OCI-LY1 (cell line): ENCODE measurements at regions not wholly inside any gene's neighbourhood (a gene's known extent, or its start where the extent isn't known, plus 50 kb on each side); places are given as distances from the start of the nearest gene placed in this dataset.

ENCODE experiments used
- H2AFZ ChIP-seq: fragments of 200-600 bp; sonication (generic), shearing (Covaris generic); 2 replicates; pipeline ENCODE4 v1.6.0; 2014; ENCODE audit warnings: antibody characterized with exemption, mild to moderate bottlenecking, low read length
- H3F3A ChIP-seq: fragments of 200-600 bp; sonication (generic), shearing (Covaris generic); 2 replicates; pipeline ENCODE4 v1.6.0; 2014; ENCODE audit warnings: mild to moderate bottlenecking, antibody characterized with exemption, low read length, moderate library complexity; ENCODE audit not compliant: insufficient read depth
- H3K27ac ChIP-seq: fragments of 200-600 bp; sonication (generic); 2 replicates; pipeline ENCODE4 v1.5.1; 2014; ENCODE audit warnings: low read length, mixed run types, mild to moderate bottlenecking, low read depth; ENCODE audit not compliant: poor library complexity, severe bottlenecking
- H3K27me3 ChIP-seq: fragments of 200-600 bp; sonication (generic); 2 replicates; pipeline ENCODE4 v1.6.0; 2014; ENCODE audit warnings: antibody characterized with exemption, mild to moderate bottlenecking, low read length, moderate library complexity; ENCODE audit not compliant: insufficient read depth
- H3K36me3 ChIP-seq: fragments of 200-600 bp; sonication (generic); 2 replicates; pipeline ENCODE4 v1.6.1; 2014; ENCODE audit warnings: mild to moderate bottlenecking, antibody characterized with exemption, low read length, moderate library complexity, mixed read lengths; ENCODE audit not compliant: insufficient read depth
- H3K4me1 ChIP-seq: fragments of 200-600 bp; sonication (generic); 2 replicates; pipeline ENCODE4 v1.5.1; 2014; ENCODE audit warnings: mild to moderate bottlenecking, low read length, moderate library complexity; ENCODE audit not compliant: insufficient read depth, severe bottlenecking
- H3K4me2 ChIP-seq: fragments of 200-600 bp; sonication (generic), shearing (Covaris generic); 2 replicates; pipeline ENCODE4 v1.6.1; 2014; ENCODE audit warnings: low read length
- H3K4me3 ChIP-seq: fragments of 200-600 bp; sonication (generic); 2 replicates; pipeline ENCODE4 v1.5.1; 2014; ENCODE audit warnings: low read length, low read depth, mild to moderate bottlenecking, mixed read lengths; ENCODE audit not compliant: poor library complexity, severe bottlenecking
- H3K79me2 ChIP-seq: fragments of 200-600 bp; shearing (Covaris generic); 2 replicates; pipeline ENCODE4 v1.6.1; 2016; ENCODE audit warnings: mixed run types, low read length, mixed read lengths; ENCODE audit not compliant: insufficient read depth
- H3K9ac ChIP-seq: fragments of 200-600 bp; sonication (generic), shearing (Covaris generic); 2 replicates; pipeline ENCODE4 v1.6.1; 2014; ENCODE audit warnings: mild to moderate bottlenecking, low read length, mixed read lengths
- H3K9me2 ChIP-seq: fragments of 200-600 bp; sonication (generic), shearing (Covaris generic); 2 replicates; pipeline ENCODE4 v1.6.1; 2014; ENCODE audit warnings: low read depth, mild to moderate bottlenecking, low read length, mixed read lengths
- H3K9me3 ChIP-seq: fragments of 200-600 bp; shearing (Covaris generic); 2 replicates; pipeline ENCODE4 v1.6.1; 2014; ENCODE audit warnings: low read length, mixed read lengths
- H4K20me1 ChIP-seq: fragments of 200-600 bp; sonication (generic), shearing (Covaris generic); 2 replicates; pipeline ENCODE4 v1.6.0; 2016; ENCODE audit warnings: mild to moderate bottlenecking, low read length; ENCODE audit not compliant: insufficient read depth
- EZH2 ChIP-seq: fragments of 200-600 bp; sonication (generic), shearing (Covaris generic); IDR thresholded peaks from 2 replicates; pipeline ENCODE4 v1.8.0; 2017; ENCODE audit warnings: borderline replicate concordance, mixed run types, mild to moderate bottlenecking, antibody characterized with exemption, low read length, moderate library complexity, mixed read lengths
- TF ChIP-seq, protein P1 (sequence below): fragments of 200-600 bp; sonication (generic), shearing (Covaris generic); IDR thresholded peaks from 2 replicates; pipeline ENCODE4 v1.5.1; 2017; ENCODE audit warnings: mild to moderate bottlenecking, antibody characterized with exemption, low read length, moderate library complexity, mixed read lengths

GRCh38 chr10:58079461-58079860 is 188.2 kb downstream of the IPMK start:
- Histone ChIP-seq H3K79me2 (no peaks in the 10 kb centered on the region), H3K4me1 (no peaks in the 10 kb centered on the region), H3K9ac (no peak overlapping the region), H3F3A (no peaks in the 10 kb centered on the region), H2AFZ (no peak overlapping the region), H4K20me1 (no peaks in the 10 kb centered on the region), H3K4me3 (no peak overlapping the region), H3K36me3 (no peaks in the 10 kb centered on the region), H3K9me3 (no peaks in the 10 kb centered on the region), H3K27ac (no peak overlapping the region), H3K27me3 (no peaks in the 10 kb centered on the region), H3K4me2 (no peak overlapping the region), H3K9me2 (no peaks in the 10 kb centered on the region)
- TF ChIP-seq, protein P1, sequence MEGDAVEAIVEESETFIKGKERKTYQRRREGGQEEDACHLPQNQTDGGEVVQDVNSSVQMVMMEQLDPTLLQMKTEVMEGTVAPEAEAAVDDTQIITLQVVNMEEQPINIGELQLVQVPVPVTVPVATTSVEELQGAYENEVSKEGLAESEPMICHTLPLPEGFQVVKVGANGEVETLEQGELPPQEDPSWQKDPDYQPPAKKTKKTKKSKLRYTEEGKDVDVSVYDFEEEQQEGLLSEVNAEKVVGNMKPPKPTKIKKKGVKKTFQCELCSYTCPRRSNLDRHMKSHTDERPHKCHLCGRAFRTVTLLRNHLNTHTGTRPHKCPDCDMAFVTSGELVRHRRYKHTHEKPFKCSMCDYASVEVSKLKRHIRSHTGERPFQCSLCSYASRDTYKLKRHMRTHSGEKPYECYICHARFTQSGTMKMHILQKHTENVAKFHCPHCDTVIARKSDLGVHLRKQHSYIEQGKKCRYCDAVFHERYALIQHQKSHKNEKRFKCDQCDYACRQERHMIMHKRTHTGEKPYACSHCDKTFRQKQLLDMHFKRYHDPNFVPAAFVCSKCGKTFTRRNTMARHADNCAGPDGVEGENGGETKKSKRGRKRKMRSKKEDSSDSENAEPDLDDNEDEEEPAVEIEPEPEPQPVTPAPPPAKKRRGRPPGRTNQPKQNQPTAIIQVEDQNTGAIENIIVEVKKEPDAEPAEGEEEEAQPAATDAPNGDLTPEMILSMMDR, result no peak
- TF ChIP-seq EZH2, result no peak

GRCh38 chr10:58072634-58073033 is 195.1 kb downstream of the IPMK start:
- H3K9me2 ChIP-seq, result no peaks in the 10 kb centered on the region
- H3K9me3 ChIP-seq, result no peaks in the 10 kb centered on the region
- H2AFZ ChIP-seq, result no peak overlapping the region
- no peak overlapping the region for H3K27ac ChIP-seq
- no peaks in the 10 kb centered on the region for H3K27me3 ChIP-seq
- H3K4me1 ChIP-seq, result no peaks in the 10 kb centered on the region
- H3F3A ChIP-seq, result no peaks in the 10 kb centered on the region
- no peak overlapping the region for H3K4me2 ChIP-seq
- H3K9ac ChIP-seq, result no peak overlapping the region
- TF ChIP-seq, protein P1, result no peak
- TF ChIP-seq EZH2, result no peak
- H3K4me3 ChIP-seq, result no peak overlapping the region
- H3K79me2 ChIP-seq, result no peaks in the 10 kb centered on the region
- no peaks in the 10 kb centered on the region for H4K20me1 ChIP-seq
- H3K36me3 ChIP-seq, result no peaks in the 10 kb centered on the region

GRCh38 chr10:58070956-58071355 is 196.7 kb downstream of the IPMK start:
- Histone ChIP-seq H3F3A (no peaks in the 10 kb centered on the region), H3K4me3 (no peak overlapping the region), H3K4me2 (no peak overlapping the region), H3K4me1 (no peaks in the 10 kb centered on the region), H4K20me1 (no peaks in the 10 kb centered on the region), H3K9me2 (no peaks in the 10 kb centered on the region), H3K79me2 (no peaks in the 10 kb centered on the region), H3K36me3 (no peaks in the 10 kb centered on the region), H3K9me3 (no peaks in the 10 kb centered on the region), H2AFZ (no peak overlapping the region), H3K27me3 (no peaks in the 10 kb centered on the region), H3K27ac (no peak overlapping the region), H3K9ac (no peak overlapping the region)
- TF ChIP-seq EZH2, result no peak
- TF ChIP-seq, protein P1, result no peak
